ENCODE measurements at regions not wholly inside any gene's neighbourhood (a gene's known extent, or its start where the extent isn't known, plus 50 kb on each side); places are given as distances from the start of the nearest gene placed in this dataset.
"Not testable (repeated sequence)": the region's sequence is repeated elsewhere in the genome, so short reads cannot be mapped to it uniquely, and the experiment has no call there.

- Histone ChIP-seq H3K9me2 (ENCODE audit: insufficient read depth) (no peaks in the 10 kb centered on the region), H3K4me2 (no peak overlapping the region), H3K27ac (no peak overlapping the region), H3K4me3 (no peak overlapping the region), H3K36me3 (ENCODE audit: low read depth) (no peaks in the 10 kb centered on the region), H3K27me3 (ENCODE audit: insufficient read depth, low read depth) (no peaks in the 10 kb centered on the region), H3K79me2 (ENCODE audit: low read depth) (no peaks in the 10 kb centered on the region), H4K20me1 (ENCODE audit: insufficient read depth) (no peaks in the 10 kb centered on the region), H3K4me1 (replicated peaks; ENCODE audit: insufficient read depth) (no peaks in the 10 kb centered on the region), H3F3A (ENCODE audit: insufficient read depth, low read depth) (no peaks in the 10 kb centered on the region), H2AFZ (no peak overlapping the region), H3K9me3 (ENCODE audit: insufficient read depth, low read depth) (no peaks in the 10 kb centered on the region)
- intact Hi-C loops (cut with micrococcal nuclease; ENCODE audit: unreplicated experiment), result loop anchor here (1.0 to 10.0 kb wide), 3 partner anchors 90 to 822 kb away; no protein-coding TSS in a partner anchor
- DNase-seq, result peak; percentile 35 to 43
- ChIA-PET POLR2A (ENCODE audit: unreplicated experiment) (no interaction called here), CTCF (interaction anchor here (1.0 kb wide), 1 partner anchor 90 kb away, joined by 3 read pairs; no protein-coding TSS in a partner anchor)
- TF ChIP-seq EZH2 (IDR thresholded peaks at IDR 0.05; ENCODE audit: low read depth) (no peak), CTCF (conservative IDR thresholded peaks at IDR 0.05) (peak; percentile 92)
- no TSS peak for BruUV-seq (replicated peaks)
Observed at GRCh38 chr5:44952376-44952775, 143.6 kb downstream of the MRPS30 start.

GRCh38 chr5:44953078-44953477 is 144.3 kb downstream of the MRPS30 start:
- Histone ChIP-seq H3K27ac (no peak overlapping the region), H3K36me3 (ENCODE audit: low read depth) (no peaks in the 10 kb centered on the region), H3K4me1 (replicated peaks; ENCODE audit: insufficient read depth) (no peaks in the 10 kb centered on the region), H3F3A (ENCODE audit: insufficient read depth, low read depth) (no peaks in the 10 kb centered on the region), H3K4me3 (no peak overlapping the region), H3K27me3 (ENCODE audit: insufficient read depth, low read depth) (no peaks in the 10 kb centered on the region), H2AFZ (no peak overlapping the region), H3K9me2 (ENCODE audit: insufficient read depth) (no peaks in the 10 kb centered on the region), H4K20me1 (ENCODE audit: insufficient read depth) (no peaks in the 10 kb centered on the region), H3K79me2 (ENCODE audit: low read depth) (no peaks in the 10 kb centered on the region), H3K9me3 (ENCODE audit: insufficient read depth, low read depth) (no peaks in the 10 kb centered on the region), H3K4me2 (no peak overlapping the region)
- intact Hi-C loops (cut with micrococcal nuclease; ENCODE audit: unreplicated experiment), result loop anchor here (5.0 to 10.0 kb wide), 2 partner anchors 569 to 822 kb away; no protein-coding TSS in a partner anchor
- DNase-seq, result no peak
- ChIA-PET CTCF (interaction anchor here (1.0 kb wide), 1 partner anchor 90 kb away, joined by 3 read pairs; no protein-coding TSS in a partner anchor), POLR2A (ENCODE audit: unreplicated experiment) (no interaction called here)
- no peak for TF ChIP-seq CTCF (conservative IDR thresholded peaks at IDR 0.05)
- no peak for TF ChIP-seq EZH2 (IDR thresholded peaks at IDR 0.05; ENCODE audit: low read depth)
- BruUV-seq (replicated peaks), result no TSS peak

DNA sequence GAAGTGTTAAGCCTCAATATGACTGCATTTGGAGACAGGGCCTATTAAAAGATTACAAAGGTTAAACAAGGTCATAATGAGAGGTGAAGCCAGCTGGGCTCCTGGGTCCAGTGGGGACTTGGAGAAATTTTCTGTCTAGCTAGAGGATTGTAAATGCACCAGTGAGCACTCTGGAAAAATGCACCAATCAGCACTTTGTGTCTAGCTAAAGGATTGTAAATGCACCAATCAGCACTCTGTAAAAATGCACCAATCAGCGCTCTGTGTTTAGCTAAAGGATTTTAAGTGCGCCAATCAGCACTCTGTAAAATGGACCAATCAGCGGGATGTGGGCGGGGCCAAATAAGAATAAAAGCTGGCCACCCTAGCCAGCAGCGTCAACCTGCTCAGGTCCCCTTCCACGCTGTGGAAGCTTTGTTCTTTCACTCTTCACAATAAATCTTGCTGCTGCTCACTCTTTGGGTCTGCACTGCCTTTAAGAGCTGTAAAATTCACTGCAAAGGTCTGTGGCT is 150.3 kb downstream of the MRPS30 start:
- H3K4me2 ChIP-seq; H3K27me3 ChIP-seq (ENCODE audit: insufficient read depth, low read depth); CTCF ChIA-PET; POLR2A ChIA-PET (ENCODE audit: unreplicated experiment); H3K36me3 ChIP-seq (ENCODE audit: low read depth); H3K4me3 ChIP-seq; H3K9me2 ChIP-seq (ENCODE audit: insufficient read depth); H3K79me2 ChIP-seq (ENCODE audit: low read depth); H3F3A ChIP-seq (ENCODE audit: insufficient read depth, low read depth); DNase-seq; H4K20me1 ChIP-seq (ENCODE audit: insufficient read depth); H3K27ac ChIP-seq; H3K9me3 ChIP-seq (ENCODE audit: insufficient read depth, low read depth); H2AFZ ChIP-seq; BruUV-seq (replicated peaks); H3K4me1 ChIP-seq (replicated peaks; ENCODE audit: insufficient read depth): not testable (repeated sequence)
- intact Hi-C loops (cut with micrococcal nuclease; ENCODE audit: unreplicated experiment), result loop anchor here (10.0 kb wide), 1 partner anchor 816 kb away; no protein-coding TSS in a partner anchor

DNA sequence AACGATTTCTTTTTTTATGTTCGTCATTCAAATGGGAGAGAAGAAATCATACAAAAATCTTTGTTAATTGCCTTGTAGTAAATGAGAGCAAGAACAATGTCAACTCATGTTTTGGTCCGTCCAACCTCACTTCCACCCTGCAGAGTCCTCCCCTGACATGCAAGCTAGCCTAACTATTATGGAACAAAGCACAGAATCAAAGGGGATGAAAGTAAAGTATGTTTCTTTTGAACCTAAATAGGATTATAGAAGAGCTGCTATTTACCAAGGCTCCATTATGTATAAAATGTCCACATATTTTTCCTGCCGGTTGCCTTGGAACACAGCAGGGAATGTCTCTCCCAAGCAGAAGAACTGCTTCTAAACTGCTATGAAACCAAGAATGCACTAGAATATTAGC is 161.1 kb downstream of the MRPS30 start:
- POLR2A ChIA-PET (ENCODE audit: unreplicated experiment), result no interaction called here

DNA sequence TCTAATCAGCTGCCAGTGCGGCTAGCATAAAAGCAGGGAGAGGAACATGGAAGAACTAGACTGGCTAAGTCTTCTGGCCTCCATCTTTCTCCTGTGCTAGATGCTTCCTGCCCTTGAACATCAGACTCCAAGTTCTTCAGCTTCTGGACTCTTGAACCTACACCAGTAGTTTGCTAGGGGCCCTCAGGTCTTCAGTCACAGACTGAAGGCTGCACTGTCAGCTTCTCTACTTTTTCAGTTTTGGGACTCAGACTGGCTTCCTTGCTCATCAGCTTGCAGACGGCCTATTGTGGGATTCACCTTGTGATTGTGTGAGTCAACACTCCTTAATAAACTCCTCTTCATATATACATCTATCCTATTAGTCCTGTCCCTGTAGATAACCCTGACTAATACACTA is 162.2 kb downstream of the MRPS30 start:
- H3K4me1 ChIP-seq (replicated peaks; ENCODE audit: insufficient read depth); H2AFZ ChIP-seq; H3K4me3 ChIP-seq; H3K9me3 ChIP-seq (ENCODE audit: insufficient read depth, low read depth); POLR2A ChIA-PET (ENCODE audit: unreplicated experiment); H4K20me1 ChIP-seq (ENCODE audit: insufficient read depth); H3F3A ChIP-seq (ENCODE audit: insufficient read depth, low read depth); CTCF ChIA-PET; H3K27me3 ChIP-seq (ENCODE audit: insufficient read depth, low read depth); BruUV-seq (replicated peaks); H3K36me3 ChIP-seq (ENCODE audit: low read depth); H3K9me2 ChIP-seq (ENCODE audit: insufficient read depth); H3K4me2 ChIP-seq; intact Hi-C loops (cut with micrococcal nuclease; ENCODE audit: unreplicated experiment); H3K79me2 ChIP-seq (ENCODE audit: low read depth); DNase-seq; H3K27ac ChIP-seq: not testable (repeated sequence)

More for the DNA sequence above, 161.1 kb downstream of the MRPS30 start:
- no peaks in the 10 kb centered on the region for H3K36me3 ChIP-seq (ENCODE audit: low read depth)
- peaks cover 10% of the 10 kb centered on the region; the same call in 1 of the 2 replicates for H3K4me1 ChIP-seq (replicated peaks; ENCODE audit: insufficient read depth)
- BruUV-seq (replicated peaks), result no TSS peak
- H3F3A ChIP-seq (ENCODE audit: insufficient read depth, low read depth), result no peaks in the 10 kb centered on the region
- no peaks in the 10 kb centered on the region for H4K20me1 ChIP-seq (ENCODE audit: insufficient read depth)
- no peaks in the 10 kb centered on the region for H3K9me3 ChIP-seq (ENCODE audit: insufficient read depth, low read depth)
- no peak overlapping the region for H3K4me2 ChIP-seq
- H3K9me2 ChIP-seq (ENCODE audit: insufficient read depth), result 0 out of 2 replicates have a peak, but pooled peaks cover 4% of the 10 kb centered on the region
- CTCF ChIA-PET, result no interaction called here
- intact Hi-C loops (cut with micrococcal nuclease; ENCODE audit: unreplicated experiment), result no loop called here
- H3K4me3 ChIP-seq, result no peak overlapping the region
- TF ChIP-seq CTCF (conservative IDR thresholded peaks at IDR 0.05) (no peak), EZH2 (IDR thresholded peaks at IDR 0.05; ENCODE audit: low read depth) (no peak)
- DNase-seq, result no peak
- H3K27ac ChIP-seq, result no peak overlapping the region
- H2AFZ ChIP-seq, result no peak overlapping the region
- no peaks in the 10 kb centered on the region for H3K27me3 ChIP-seq (ENCODE audit: insufficient read depth, low read depth)
- H3K79me2 ChIP-seq (ENCODE audit: low read depth), result no peaks in the 10 kb centered on the region
